ENCODE measurements at regions not wholly inside any gene's neighbourhood (a gene's known extent, or its start where the extent isn't known, plus 50 kb on each side); places are given as distances from the start of the nearest gene placed in this dataset.
"Not testable (repeated sequence)": the region's sequence is repeated elsewhere in the genome, so short reads cannot be mapped to it uniquely, and the experiment has no call there.

DNA sequence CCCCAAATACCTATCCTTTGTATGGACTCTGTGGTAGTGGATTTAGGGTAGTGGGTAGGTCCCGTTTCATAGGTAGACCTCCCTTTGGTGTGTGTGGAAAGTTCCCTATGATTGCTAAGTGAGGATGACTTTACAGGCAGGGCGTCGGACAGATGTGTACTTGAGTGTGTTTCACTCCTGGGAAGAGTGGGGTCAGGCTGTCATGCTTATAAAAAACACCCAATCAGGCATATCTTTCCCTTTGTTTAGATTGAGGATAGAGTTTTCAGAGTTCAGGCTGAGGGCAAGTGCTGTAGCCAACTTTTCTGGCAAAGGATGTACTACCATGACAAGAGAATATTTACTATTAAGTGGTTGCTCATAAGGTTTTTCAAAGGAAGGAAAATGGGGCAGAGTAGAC, 242.0 kb downstream of the YTHDC2 start:
- no peak for DNase-seq
- TF ChIP-seq GATA1 (IDR thresholded peaks at IDR 0.05; ENCODE audit: low read depth, low read length) (no peak), POLR2A (IDR thresholded peaks at IDR 0.05; ENCODE audit: low read length) (no peak)

DNA sequence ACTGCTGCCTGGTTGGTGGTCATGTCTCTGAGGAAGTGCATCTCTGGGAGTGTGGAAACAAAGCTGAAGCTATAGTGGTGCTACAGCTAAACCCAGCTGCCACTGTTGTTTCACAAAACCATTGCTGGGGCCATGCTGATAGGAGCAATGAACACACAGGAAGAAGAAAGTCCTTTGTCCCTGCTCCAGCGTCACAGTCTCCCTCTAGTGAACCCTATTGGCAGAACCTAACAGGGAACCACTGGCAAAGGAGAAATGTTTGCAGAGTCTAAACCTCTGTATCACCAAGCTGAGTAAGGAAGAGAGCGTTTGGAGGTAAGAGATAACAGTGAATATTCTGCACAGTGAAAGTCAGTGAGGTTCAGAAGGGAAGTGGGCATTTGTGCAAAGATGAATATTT, 244.0 kb downstream of the YTHDC2 start:
- DNase-seq, result no peak
- TF ChIP-seq POLR2A (IDR thresholded peaks at IDR 0.05; ENCODE audit: low read length) (no peak), GATA1 (IDR thresholded peaks at IDR 0.05; ENCODE audit: low read depth, low read length) (no peak)

DNA sequence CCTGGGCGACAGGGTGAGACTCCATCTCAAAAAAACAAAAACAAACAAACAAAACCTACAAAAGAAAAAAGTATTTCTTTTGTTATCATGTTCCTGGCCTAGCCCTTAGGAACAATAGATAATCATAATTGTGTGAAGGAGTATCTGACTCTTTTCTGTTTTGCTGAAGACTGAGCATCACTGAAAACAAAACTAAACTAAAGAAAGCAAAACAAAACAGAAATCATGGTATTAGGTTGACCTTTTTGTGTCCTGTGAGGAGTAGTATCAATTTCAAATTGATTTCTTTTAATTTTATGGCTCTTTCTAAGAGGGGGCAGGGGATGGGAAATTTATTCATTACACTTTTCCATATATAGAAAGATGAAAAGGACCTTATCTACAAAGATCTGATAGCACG, 246.0 kb downstream of the YTHDC2 start:
- no peak for DNase-seq
- TF ChIP-seq GATA1 (IDR thresholded peaks at IDR 0.05; ENCODE audit: low read depth, low read length) (no peak), POLR2A (IDR thresholded peaks at IDR 0.05; ENCODE audit: low read length) (no peak)

DNA sequence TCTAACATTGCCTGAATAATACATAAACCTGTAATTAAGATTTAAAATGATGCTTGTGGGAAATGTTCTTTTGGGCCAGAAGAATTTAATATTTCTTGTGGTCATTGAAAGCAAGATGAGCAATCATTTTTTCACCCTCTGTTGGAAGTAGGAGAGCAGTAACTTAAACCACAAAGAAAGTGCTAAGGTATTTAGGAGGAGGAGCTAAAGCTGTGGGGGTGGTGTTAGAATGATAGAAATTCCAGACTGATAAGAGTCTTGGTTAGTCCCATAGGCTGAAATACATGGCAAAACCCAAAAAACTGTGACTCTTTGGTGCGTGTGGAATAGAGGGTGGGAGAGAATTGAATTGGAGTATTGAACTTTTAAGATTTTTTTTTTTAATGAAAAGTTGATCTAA, 247.0 kb downstream of the YTHDC2 start:
- DNase-seq, result no peak
- TF ChIP-seq GATA1 (IDR thresholded peaks at IDR 0.05; ENCODE audit: low read depth, low read length) (no peak), POLR2A (IDR thresholded peaks at IDR 0.05; ENCODE audit: low read length) (no peak)

DNA sequence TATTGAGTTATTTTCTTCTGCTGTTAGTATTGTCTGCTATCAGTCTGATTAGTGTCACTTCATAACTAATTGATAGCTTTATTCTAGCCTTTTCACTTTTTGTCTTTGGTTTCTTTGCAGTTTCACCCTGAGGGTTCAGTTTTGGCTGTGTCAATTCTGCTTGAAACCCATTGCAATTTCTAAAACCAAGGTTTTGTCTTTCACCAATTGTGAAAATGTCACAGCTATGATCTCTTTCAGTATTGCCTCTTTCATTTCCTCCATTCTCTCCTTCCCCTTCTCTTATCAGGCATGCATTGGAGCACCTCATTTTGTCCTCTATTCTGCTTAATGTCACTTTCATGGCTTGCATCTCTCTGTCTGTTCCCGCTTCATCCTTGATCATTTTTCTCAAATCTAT, 248.1 kb downstream of the YTHDC2 start:
- DNase-seq, result no peak
- TF ChIP-seq POLR2A (IDR thresholded peaks at IDR 0.05; ENCODE audit: low read length) (no peak), GATA1 (IDR thresholded peaks at IDR 0.05; ENCODE audit: low read depth, low read length) (no peak)

DNA sequence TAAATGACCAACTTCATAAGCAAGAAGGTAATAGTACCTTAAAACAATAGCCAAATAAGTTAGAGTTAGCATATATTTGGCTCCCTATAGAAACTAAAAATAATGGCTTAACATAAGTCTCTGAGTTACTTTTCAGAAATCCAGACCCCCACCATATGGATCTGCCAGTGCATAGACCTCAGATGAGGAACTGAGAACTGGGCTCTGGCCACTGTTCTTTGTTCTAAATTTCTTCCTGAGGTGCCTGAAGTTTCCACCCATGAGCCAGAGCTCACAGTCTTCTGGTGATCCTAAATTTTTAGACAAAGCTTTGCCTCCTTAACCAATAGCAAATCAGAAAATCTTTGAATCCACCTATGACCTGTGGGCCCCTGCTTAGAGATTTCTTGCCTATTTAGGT, 250.9 kb downstream of the YTHDC2 start:
- TF ChIP-seq POLR2A (IDR thresholded peaks at IDR 0.05; ENCODE audit: low read length) (no peak), GATA1 (IDR thresholded peaks at IDR 0.05; ENCODE audit: low read depth, low read length) (no peak)
- DNase-seq, result no peak

DNA sequence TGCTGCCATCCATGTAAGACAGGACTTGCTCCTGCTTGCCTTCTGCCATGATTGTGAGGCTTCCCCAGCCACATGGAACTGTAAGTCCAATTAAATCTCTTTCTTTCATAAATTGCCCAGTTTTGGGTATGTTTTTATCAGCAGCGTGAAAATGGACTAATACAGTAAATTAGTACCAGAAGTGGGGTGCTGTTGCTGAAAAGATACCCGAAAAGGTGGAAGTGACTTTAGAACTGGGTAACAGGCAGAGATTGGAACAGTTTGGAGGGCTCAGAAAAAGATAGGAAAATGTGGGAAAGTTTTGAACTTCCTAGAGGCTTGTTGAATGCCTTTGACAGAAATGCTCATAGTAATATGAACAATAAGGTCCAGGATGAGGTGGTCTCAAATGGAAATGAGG, 253.3 kb downstream of the YTHDC2 start:
- DNase-seq, result not testable (repeated sequence)

DNA sequence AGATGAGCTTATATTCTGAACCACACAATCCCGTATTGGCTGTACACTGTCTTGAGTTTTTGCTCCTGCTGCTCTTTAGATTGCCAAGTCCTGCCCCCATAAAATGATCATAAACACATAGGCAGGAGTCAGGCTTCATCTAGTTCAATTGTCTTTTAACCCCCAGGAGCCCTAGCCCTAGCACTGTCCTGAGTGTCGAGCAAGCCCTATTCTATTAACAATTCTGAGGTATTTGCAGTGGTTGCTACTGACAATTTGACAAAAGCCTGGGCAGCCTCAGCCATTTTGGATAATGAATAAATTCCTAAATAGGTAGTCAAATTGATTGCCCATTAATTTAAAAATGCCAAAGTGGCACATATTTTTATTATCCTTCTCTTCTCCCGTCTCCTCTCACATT, 257.2 kb downstream of the YTHDC2 start:
- no peak for TF ChIP-seq GATA1 (IDR thresholded peaks at IDR 0.05; ENCODE audit: low read depth, low read length)
- TF ChIP-seq POLR2A (IDR thresholded peaks at IDR 0.05; ENCODE audit: low read length), result no peak
- no peak for DNase-seq

DNA sequence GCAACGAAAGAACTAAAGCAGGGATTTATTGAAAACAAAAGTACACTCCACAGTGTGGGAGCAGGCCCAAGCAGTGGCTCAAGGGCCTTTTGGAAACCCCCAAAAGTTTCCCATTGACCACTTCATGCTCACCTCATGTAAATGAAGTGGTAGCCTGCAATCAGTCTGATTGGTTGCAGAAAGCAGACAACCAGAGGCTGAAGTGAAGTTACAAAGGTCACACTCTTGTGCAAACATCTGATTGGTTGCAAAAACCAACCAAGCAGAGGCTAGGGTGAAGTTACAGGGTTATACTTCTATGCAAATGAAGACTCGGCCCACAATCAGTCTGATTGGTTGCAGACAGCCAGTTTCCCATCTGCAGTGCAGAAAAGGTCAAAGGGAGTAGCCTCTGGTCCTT, 258.0 kb downstream of the YTHDC2 start:
- no peak for DNase-seq
- TF ChIP-seq POLR2A (IDR thresholded peaks at IDR 0.05; ENCODE audit: low read length) (no peak), GATA1 (IDR thresholded peaks at IDR 0.05; ENCODE audit: low read depth, low read length) (no peak)

DNA sequence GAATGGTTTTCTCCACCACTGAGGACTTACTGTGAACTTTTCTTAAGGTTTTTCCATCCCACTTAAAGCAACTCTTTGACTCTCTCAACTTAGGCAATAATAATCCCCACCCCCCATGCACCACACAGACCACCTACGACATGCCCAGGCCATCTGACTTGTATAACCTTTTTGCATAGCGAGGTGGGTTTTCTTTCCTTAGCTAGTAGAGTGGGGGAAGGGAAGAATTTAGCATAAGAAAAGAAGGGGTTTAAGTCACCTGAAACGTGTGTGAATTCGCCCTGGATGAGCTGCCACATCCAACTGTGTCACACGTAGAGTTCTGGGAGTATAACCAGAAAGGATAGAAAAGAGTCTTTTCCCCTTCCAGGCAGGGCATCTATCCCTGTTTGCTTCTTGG, 262.7 kb downstream of the YTHDC2 start:
- no peak for TF ChIP-seq POLR2A (IDR thresholded peaks at IDR 0.05; ENCODE audit: low read length)
- TF ChIP-seq GATA1 (IDR thresholded peaks at IDR 0.05; ENCODE audit: low read depth, low read length), result no peak
- no peak for DNase-seq

DNA sequence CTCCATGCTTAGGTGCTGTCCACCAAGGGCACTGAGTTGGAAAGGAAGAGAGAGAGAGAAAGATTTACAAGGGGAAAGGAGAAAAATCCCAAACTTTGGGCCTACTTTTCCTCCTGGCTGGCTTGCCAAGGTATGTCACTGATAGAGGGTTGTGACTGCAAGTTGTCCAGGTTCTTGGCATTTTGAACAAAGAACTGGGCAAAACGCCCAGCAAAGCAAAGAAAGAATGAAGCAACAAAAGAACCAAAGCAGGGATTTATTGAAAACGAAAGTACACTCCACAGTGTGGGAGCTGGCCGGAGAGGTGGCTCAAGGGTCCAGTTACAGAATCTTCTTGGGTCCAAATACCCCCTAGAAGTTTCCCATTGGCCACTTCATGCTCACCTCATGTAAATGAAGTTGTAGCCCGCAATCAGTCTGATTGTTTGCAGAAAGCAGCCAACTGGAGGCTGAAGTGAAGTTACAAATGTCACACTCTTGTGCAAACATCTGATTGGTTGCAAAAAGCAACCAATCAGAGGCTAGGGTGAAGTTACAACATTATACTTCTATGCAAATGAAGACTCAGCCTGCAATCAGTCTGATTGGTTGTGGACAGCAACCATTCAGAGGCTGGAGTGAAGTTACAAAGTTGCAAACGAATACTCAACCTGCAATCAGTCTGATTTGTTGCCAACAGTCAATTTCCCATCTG, 263.5 kb downstream of the YTHDC2 start:
- no peak for DNase-seq
- TF ChIP-seq POLR2A (IDR thresholded peaks at IDR 0.05; ENCODE audit: low read length), result no peak
- TF ChIP-seq GATA1 (IDR thresholded peaks at IDR 0.05; ENCODE audit: low read depth, low read length), result no peak

DNA sequence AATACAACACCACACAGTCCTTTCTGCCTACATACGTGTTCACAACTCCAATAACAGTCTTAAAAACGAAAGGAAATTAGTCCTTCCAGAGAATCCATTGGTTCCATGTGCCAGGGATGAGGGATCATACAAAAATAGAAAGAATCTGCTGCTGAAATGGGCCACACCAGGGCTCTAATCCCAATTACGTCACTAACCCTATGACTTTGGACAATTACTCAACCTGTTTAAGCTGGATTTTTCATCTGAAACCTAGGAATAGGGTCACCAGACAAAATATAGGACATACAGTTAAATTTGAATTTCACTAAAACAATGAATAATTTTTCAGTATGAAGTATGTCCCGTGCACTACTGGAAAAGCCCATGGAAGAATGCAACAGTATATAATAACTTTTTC, 264.7 kb downstream of the YTHDC2 start:
- DNase-seq, result no peak
- no peak for TF ChIP-seq GATA1 (IDR thresholded peaks at IDR 0.05; ENCODE audit: low read depth, low read length)
- no peak for TF ChIP-seq POLR2A (IDR thresholded peaks at IDR 0.05; ENCODE audit: low read length)

DNA sequence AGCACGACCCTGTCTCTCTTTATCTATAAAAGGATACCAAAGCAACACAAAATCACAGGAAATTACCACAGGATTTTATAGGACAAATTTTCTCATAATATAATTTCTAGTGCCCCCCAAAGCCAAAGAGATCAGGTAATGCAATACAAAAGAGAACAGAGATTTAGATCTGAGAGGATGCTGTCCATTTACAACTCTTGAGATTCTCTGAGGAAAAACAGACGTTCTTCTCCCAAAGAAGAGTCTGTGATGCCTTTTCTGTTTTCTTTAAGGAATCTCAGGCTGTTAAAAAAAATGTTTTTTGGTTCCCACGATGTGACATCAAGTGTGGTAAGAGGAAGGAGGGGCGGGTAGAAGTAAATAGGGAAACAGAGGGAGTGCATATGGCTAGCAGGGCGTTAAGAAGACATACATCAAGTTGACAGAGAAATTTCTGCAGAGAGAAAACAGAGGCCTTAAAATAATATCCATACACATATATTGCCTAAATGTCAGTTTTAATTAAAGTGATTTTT, 274.7 kb downstream of the YTHDC2 start:
- TF ChIP-seq GATA1 (IDR thresholded peaks at IDR 0.05; ENCODE audit: low read depth, low read length) (no peak), POLR2A (IDR thresholded peaks at IDR 0.05; ENCODE audit: low read length) (no peak)
- DNase-seq, result no peak

DNA sequence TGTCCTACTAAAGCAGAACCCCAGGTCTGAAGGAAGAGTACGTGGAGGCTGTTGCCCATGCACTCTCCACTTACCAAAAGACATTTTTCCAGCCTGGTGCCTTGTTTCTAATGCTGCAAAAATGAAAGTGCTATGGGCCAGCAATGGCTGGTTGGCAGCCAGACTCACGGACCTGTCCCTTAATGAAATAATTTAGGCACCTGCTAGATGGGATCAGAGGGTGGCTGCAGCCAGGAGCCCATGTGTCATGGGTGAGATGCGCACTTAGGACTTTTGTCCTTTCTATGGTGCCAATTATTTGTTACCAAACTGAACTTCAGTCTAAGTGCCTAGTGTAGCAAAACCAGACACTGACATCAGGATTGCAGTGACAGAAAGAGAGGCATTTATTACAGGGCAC, 276.3 kb downstream of the YTHDC2 start:
- no peak for DNase-seq
- TF ChIP-seq GATA1 (IDR thresholded peaks at IDR 0.05; ENCODE audit: low read depth, low read length) (no peak), POLR2A (IDR thresholded peaks at IDR 0.05; ENCODE audit: low read length) (no peak)

DNA sequence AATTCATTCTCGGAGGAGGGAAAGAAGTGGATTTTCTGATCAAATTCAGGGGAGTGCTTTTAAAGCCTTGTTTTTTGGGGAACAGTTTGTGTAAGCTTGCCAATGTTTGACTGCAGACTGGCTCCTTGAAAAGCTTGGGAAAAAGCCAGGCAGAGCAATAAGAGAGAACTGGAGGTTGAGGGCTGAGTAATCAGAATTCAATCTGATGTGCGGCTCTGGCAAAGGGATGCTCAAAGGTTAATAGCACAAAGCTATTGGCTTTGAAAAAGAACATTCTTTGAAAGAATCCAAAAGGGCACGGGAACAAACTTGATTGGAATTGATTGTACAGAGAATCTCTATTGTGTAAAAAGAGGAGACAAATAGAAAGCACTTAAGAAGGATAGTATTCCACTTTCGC, 279.3 kb downstream of the YTHDC2 start:
- no peak for DNase-seq
- TF ChIP-seq POLR2A (IDR thresholded peaks at IDR 0.05; ENCODE audit: low read length), result no peak
- no peak for TF ChIP-seq GATA1 (IDR thresholded peaks at IDR 0.05; ENCODE audit: low read depth, low read length)

DNA sequence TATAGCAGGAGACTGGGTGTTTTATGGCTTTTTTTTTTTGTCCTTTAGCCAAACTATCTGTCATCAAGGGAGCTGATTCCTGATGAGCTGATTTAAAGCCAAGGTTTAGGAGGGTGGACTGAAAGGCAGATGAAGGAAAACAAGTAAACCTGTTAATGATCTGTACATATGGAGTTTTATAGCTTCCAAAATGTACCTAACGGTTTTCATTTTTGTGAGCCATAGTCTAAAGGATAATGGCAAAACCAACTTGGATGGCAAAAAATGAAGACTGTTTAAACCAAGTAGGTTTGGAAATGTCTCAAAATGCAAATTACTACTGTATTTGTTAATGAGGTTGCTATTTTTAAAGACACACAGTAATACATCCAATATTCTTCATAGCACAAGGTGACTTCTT, 281.5 kb downstream of the YTHDC2 start:
- no peak for TF ChIP-seq POLR2A (IDR thresholded peaks at IDR 0.05; ENCODE audit: low read length)
- TF ChIP-seq GATA1 (IDR thresholded peaks at IDR 0.05; ENCODE audit: low read depth, low read length), result no peak
- DNase-seq, result no peak

Data from erythroblast (primary cell).